ENCODE measurements at regions not wholly inside any gene's neighbourhood (a gene's known extent, or its start where the extent isn't known, plus 50 kb on each side); places are given as distances from the start of the nearest gene placed in this dataset.

- no peak for DNase-seq
Measured at GRCh38 chr20:4509825-4510522, 176.3 kb upstream of the PRNP start.

- DNase-seq, result no peak
Measured at GRCh38 chr20:4508773-4509172, 177.5 kb upstream of the PRNP start.

GRCh38 chr20:4507288-4507719, 179.0 kb upstream of the PRNP start:
- DNase-seq, result no peak

- no peak for DNase-seq
Measured at GRCh38 chr20:4504814-4505213, 181.4 kb upstream of the PRNP start.

- DNase-seq, result no peak
Measured at GRCh38 chr20:4502756-4503155, 183.5 kb upstream of the PRNP start.

GRCh38 chr20:4493386-4493785, 192.9 kb upstream of the PRNP start:
- DNase-seq, result no peak

- no peak for DNase-seq
Measured at GRCh38 chr20:4491643-4492042, 194.6 kb upstream of the PRNP start.

GRCh38 chr20:4490606-4491280, 195.5 kb upstream of the PRNP start:
- no peak for DNase-seq

- no peak for DNase-seq
Measured at GRCh38 chr20:4490045-4490444, 196.2 kb upstream of the PRNP start.

- DNase-seq, result no peak
Measured at GRCh38 chr20:4488407-4489339, 197.6 kb upstream of the PRNP start.

GRCh38 chr20:4484379-4484997, 201.8 kb upstream of the PRNP start:
- no peak for DNase-seq

- DNase-seq, result no peak
Measured at GRCh38 chr20:4483961-4484360, 202.3 kb upstream of the PRNP start.

GRCh38 chr20:4483486-4483885, 202.8 kb upstream of the PRNP start:
- no peak for DNase-seq

GRCh38 chr20:4480104-4480503, 206.2 kb upstream of the PRNP start:
- no peak for DNase-seq

- DNase-seq, result no peak
Measured at GRCh38 chr20:4476903-4477500, 209.3 kb upstream of the PRNP start.

GRCh38 chr20:4472906-4473305, 213.3 kb upstream of the PRNP start:
- no peak for DNase-seq

- DNase-seq, result no peak
Measured at GRCh38 chr20:4471221-4471620, 215.0 kb upstream of the PRNP start.

- no peak for DNase-seq
Measured at GRCh38 chr20:4470375-4470774, 215.9 kb upstream of the PRNP start.

- DNase-seq, result no peak
Measured at GRCh38 chr20:4469910-4470309, 216.3 kb upstream of the PRNP start.

- no peak for DNase-seq
Measured at GRCh38 chr20:4468114-4468513, 218.1 kb upstream of the PRNP start.

- DNase-seq, result no peak
Measured at GRCh38 chr20:4465855-4466545, 216.9 kb upstream of the ADRA1D start.

- DNase-seq, result no peak
Measured at GRCh38 chr20:4465212-4465611, 216.1 kb upstream of the ADRA1D start.

Measured in activated T-cell treated with anti-CD3 and anti-CD28 coated beads, Interleukin-2, amount 50 U/mL, for 1 hour (primary cell).